T47D (cell line): ENCODE measurements at regions not wholly inside any gene's neighbourhood (a gene's known extent, or its start where the extent isn't known, plus 50 kb on each side); places are given as distances from the start of the nearest gene placed in this dataset.

Source experiments
- DNase-seq, 2 experiments: peaks; one replicate each; pipeline versions ENCODE4 v3.0.0 to v3.0.0-alpha.2; 2011 to 2012; ENCODE audit warnings: low read depth in 1 of 2, low spot score in 1 of 2
- JUND ChIP-seq: IDR thresholded peaks from 2 replicates; pipeline ENCODE4 v1.6.1; 2012; ENCODE audit warnings: low read depth
- in situ Hi-C: cut with HindIII; loops from 2 replicates; pipeline ENCODE4 v1.10.0; 2016; ENCODE audit warnings: low sequenced_read_pairs, low pct_unique_long_range_greater_than_20kb

DNA sequence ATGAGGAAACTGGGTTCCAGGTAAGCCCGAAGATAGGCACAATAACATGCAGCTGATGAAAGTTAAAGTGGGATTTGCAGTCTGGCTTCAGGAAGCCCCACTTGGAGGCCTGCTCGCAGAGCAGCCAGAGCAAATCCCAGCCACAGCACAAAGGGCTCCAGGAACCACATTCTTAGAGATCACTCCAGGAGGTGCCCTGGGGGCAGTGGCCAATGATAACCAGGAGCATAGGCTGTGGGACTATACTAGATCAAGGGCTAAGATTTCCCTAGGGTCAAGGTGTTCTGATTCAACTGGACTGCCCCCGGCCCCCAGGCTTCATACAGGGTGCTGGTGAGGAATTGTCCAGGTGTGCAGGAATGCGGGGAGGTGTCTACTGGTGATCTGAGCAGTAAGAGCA lies 133.9 kb upstream of the PTPRT start:
- no peak for DNase-seq
- no peak for TF ChIP-seq JUND
- in situ Hi-C loops, result no loop called here

DNA sequence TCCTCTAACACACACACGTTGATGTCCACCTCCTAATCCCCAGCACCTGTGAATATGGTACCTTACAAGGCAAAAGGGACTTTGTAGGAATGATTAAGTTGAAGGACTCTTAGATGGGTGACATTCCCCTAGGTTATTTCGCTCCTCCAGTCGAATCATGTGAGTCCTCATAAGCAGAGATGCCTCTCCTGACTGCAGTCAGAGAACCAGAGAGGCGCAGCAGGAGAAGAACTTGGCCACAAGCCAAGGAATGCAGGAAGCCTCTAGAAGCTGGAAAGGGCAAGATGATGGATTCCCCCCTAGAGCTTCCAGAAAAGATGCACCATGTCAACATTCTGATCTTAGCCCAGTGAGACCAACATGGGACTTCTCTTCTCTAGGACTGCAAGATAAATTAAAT lies 133.1 kb upstream of the PTPRT start:
- TF ChIP-seq JUND, result no peak
- in situ Hi-C loops, result no loop called here
- DNase-seq, result peak in 1 of 2 experiments; percentile 48

GRCh38 chr20:43320536-43320935 lies 130.8 kb upstream of the PTPRT start:
- in situ Hi-C loops, result no loop called here
- no peak for TF ChIP-seq JUND
- DNase-seq, result no peak

DNA sequence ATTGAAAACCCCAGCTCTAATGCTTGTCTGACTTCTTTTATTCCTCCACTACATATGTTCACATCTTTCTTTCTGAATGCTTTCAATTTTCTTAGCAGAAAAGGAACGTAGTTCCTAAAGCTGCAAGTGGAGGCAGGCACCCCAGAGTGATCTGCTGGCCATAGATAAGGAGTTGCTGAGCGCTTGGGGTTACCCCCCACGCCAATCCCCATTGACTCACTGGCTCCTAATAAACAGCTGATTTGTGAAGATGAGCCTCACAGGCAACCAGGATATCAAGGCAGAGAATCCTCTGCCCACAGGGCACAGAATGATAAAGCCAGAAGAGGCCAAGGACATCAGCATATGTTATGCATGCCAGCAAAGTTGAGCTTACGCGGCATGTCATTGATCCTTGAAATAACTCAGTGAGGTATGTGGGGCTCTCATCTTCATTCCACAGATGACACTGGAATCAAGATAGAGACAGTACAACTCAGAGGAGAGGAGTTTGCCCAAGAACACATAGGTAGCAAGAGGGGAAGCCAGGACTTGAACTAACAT lies 129.1 kb upstream of the PTPRT start:
- no peak for DNase-seq
- TF ChIP-seq JUND, result no peak
- in situ Hi-C loops, result no loop called here

GRCh38 chr20:43316271-43316670 lies 126.6 kb upstream of the PTPRT start:
- no peak for TF ChIP-seq JUND
- DNase-seq, result no peak
- in situ Hi-C loops, result no loop called here

DNA sequence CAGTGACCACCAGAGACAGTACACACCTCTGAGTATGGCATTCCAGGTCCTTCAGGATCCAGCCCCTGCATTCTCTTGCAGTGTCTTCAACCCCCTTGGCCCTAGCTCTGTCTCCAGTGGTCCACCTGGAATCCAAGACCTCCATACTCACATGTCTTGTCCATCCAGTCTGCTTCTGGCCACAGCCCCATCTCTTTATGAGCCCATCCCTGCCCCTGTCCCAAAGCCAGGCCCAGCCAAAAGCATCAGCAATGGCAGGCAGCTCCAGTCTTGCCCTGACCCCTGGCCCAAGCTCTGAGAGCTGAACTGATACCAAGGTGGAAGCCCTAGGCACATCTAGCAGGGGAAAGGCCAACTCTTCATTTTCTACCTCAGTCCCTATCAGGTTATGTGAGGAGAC lies 119.6 kb upstream of the PTPRT start:
- DNase-seq, result no peak
- in situ Hi-C loops, result no loop called here
- no peak for TF ChIP-seq JUND

- no peak for DNase-seq
- in situ Hi-C loops, result no loop called here
- no peak for TF ChIP-seq JUND
Observed at GRCh38 chr20:43306837-43307236, 117.1 kb upstream of the PTPRT start.

GRCh38 chr20:43305749-43306148 lies 116.0 kb upstream of the PTPRT start:
- DNase-seq, result no peak
- TF ChIP-seq JUND, result no peak
- in situ Hi-C loops, result no loop called here

DNA sequence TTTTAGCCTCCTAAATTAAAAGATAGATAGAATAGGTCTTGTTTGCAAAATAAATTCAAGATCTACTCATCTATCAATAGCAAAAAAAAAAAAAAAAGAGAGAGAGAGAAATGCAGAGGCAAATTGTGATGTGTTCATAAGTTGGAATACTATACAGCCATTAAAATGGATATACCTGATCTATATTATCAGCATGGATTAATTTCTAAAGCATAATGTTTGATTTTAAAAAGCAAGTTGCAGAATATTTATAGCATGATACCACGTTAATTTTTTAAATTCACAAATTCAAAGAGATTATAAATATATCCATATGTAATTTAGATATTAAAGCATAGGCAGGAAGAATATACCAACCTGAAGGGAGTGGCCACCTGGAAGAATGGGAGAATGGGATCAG lies 114.9 kb upstream of the PTPRT start:
- no peak for TF ChIP-seq JUND
- in situ Hi-C loops, result no loop called here
- no peak for DNase-seq

DNA sequence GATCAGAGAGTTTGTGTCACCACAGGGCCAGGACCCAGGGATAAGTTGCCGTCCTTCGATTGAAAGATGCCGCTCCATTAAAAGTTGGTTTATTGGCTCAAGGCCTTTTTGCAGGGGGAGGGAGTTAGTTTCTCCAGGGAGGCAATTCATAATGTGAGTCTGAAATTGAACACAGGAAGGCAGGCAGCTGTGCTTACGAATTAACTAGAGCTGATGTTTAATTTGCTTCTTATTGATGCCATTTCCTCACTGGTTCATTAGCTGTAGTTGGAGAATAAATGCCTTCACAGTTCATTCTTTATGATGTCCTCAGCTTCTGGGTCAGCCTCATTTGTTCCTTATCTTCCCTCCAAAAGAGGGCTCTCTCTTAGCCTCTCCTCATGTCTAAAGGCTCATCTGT lies 113.2 kb upstream of the PTPRT start:
- in situ Hi-C loops, result no loop called here
- TF ChIP-seq JUND, result no peak
- no peak for DNase-seq

GRCh38 chr20:43300901-43301300 lies 111.2 kb upstream of the PTPRT start:
- TF ChIP-seq JUND, result no peak
- in situ Hi-C loops, result no loop called here
- DNase-seq, result no peak

- in situ Hi-C loops, result no loop called here
- no peak for DNase-seq
- no peak for TF ChIP-seq JUND
Observed at GRCh38 chr20:43295781-43296180, 106.1 kb upstream of the PTPRT start.

- no peak for DNase-seq
- in situ Hi-C loops, result no loop called here
- TF ChIP-seq JUND, result no peak
Observed at GRCh38 chr20:43295263-43295662, 105.6 kb upstream of the PTPRT start.

DNA sequence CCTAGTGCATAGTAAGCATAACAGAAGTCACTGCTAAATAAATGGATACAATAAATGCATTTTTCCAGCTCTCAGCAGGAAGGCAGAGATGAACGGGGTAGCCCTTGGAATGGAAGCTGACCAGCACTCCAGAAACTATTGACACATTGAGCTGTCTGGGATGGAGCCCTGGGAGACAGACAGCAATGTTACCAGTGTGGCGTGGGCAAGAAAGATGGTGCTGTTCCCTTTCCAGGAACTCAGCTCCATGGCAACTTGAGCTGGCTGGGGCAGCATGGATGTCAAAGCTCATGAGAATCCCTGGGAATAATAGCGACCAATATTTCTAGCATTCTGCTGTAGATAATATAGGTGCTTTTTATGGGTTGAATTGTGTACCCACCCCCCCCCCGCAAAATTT lies 104.3 kb upstream of the PTPRT start:
- in situ Hi-C loops, result no loop called here
- DNase-seq, result no peak
- no peak for TF ChIP-seq JUND
